Keratinocyte (primary cell): ENCODE measurements at regions not wholly inside any gene's neighbourhood (a gene's known extent, or its start where the extent isn't known, plus 50 kb on each side); places are given as distances from the start of the nearest gene placed in this dataset.

Source experiments
- DNase-seq: peaks from one replicate; pipeline ENCODE4 v3.0.0-alpha.2; 2011; ENCODE audit warnings: low read depth, missing footprints, low spot score
- FAIRE-seq: peaks from 2 replicates; lab custom pipeline; 2011; peaks lifted over from hg19 to GRCh38; lab: Jason Lieb, UNC
- H2AFZ ChIP-seq: 2 replicates; pipeline ENCODE4 v1.6.0; 2012; ENCODE audit warnings: low read length, control low read depth, inconsistent platforms; ENCODE audit not compliant: control insufficient read depth
- H3K27ac ChIP-seq: 2 replicates; pipeline ENCODE4 v1.5.1; 2011; ENCODE audit warnings: low read length; ENCODE audit not compliant: control insufficient read depth, insufficient read depth
- H3K27me3 ChIP-seq: 3 replicates; pipeline ENCODE4 v1.6.0; 2011; ENCODE audit warnings: low read length; ENCODE audit not compliant: control insufficient read depth, insufficient read depth; ENCODE audit errors: extremely low read depth
- H3K36me3 ChIP-seq, 2 experiments: 2 replicates in 1 of 2; 3 replicates in 1 of 2; pipeline ENCODE4 v1.5.1; 2011; ENCODE audit warnings: low read length in 2 of 2, mild to moderate bottlenecking in 1 of 2; ENCODE audit not compliant: control insufficient read depth in 2 of 2, insufficient read depth in 2 of 2; ENCODE audit errors: extremely low read depth in 1 of 2
- H3K4me1 ChIP-seq: 3 replicates; pipeline ENCODE4 v1.5.1; 2011; ENCODE audit warnings: low read length; ENCODE audit not compliant: control insufficient read depth, insufficient read depth; ENCODE audit errors: extremely low read depth
- H3K4me2 ChIP-seq: 3 replicates; pipeline ENCODE4 v1.6.0; 2011; ENCODE audit warnings: low read depth, low read length; ENCODE audit not compliant: control insufficient read depth, insufficient read depth; ENCODE audit errors: extremely low read depth
- H3K4me3 ChIP-seq, 3 experiments: fragments of 200-600 bp in 1 of 3; sonication (generic) in 1 of 3; 2 replicates in 2 of 3; 3 replicates in 1 of 3; pipeline ENCODE4 v1.5.1; 2011 to 2016; ENCODE audit warnings: low read length in 3 of 3, mild to moderate bottlenecking in 3 of 3, control low read depth in 2 of 3, inconsistent platforms in 1 of 3, low read depth in 1 of 3, mixed read lengths in 1 of 3, mixed run types in 1 of 3, moderate library complexity in 1 of 3; ENCODE audit not compliant: control insufficient read depth in 2 of 3, insufficient read depth in 2 of 3; ENCODE audit errors: extremely low read depth in 1 of 3
- H3K79me2 ChIP-seq: 2 replicates; pipeline ENCODE4 v1.6.0; 2012; ENCODE audit warnings: low read length; ENCODE audit not compliant: control insufficient read depth, insufficient read depth
- H3K9ac ChIP-seq: 3 replicates; pipeline ENCODE4 v1.6.0; 2011; ENCODE audit warnings: low read length; ENCODE audit not compliant: control insufficient read depth, insufficient read depth; ENCODE audit errors: extremely low read depth
- H3K9me1 ChIP-seq: 3 replicates; pipeline ENCODE4 v1.6.0; 2011; ENCODE audit warnings: low read length; ENCODE audit not compliant: control insufficient read depth, insufficient read depth; ENCODE audit errors: extremely low read depth
- H3K9me3 ChIP-seq: 2 replicates; pipeline ENCODE4 v1.5.1; 2012; ENCODE audit warnings: low read depth, low read length; ENCODE audit not compliant: control insufficient read depth
- H4K20me1 ChIP-seq: 3 replicates; pipeline ENCODE4 v1.6.0; 2011; ENCODE audit warnings: low read length; ENCODE audit not compliant: control insufficient read depth, insufficient read depth; ENCODE audit errors: extremely low read depth
- CTCF ChIP-seq, 3 experiments: IDR thresholded peaks in 1 of 3; conservative IDR thresholded peaks in 1 of 3; optimal IDR thresholded peaks in 1 of 3; 2 replicates in 2 of 3; 3 replicates in 1 of 3; pipeline versions ENCODE3 to v1.5.1; 2011; ENCODE audit warnings: low read length in 3 of 3, mild to moderate bottlenecking in 3 of 3, moderate library complexity in 2 of 3, control low read depth in 1 of 3, inconsistent platforms in 1 of 3; ENCODE audit not compliant: insufficient read depth in 2 of 3; ENCODE audit errors: extremely low read depth in 1 of 3
- EZH2 ChIP-seq: IDR thresholded peaks from one replicate; pipeline ENCODE4 v1.6.1; 2012; ENCODE audit warnings: inconsistent platforms, mild to moderate bottlenecking, low read length, moderate library complexity
- dilution Hi-C: fragments of 300-500 bp; cut with MboI; formaldehyde crosslinking; loops from one replicate; pipeline ENCODE4 v1.7.0; 2020; ENCODE audit warnings: low sequenced_read_pairs; ENCODE audit not compliant: extremely low pct_ligation_motif_present

DNA sequence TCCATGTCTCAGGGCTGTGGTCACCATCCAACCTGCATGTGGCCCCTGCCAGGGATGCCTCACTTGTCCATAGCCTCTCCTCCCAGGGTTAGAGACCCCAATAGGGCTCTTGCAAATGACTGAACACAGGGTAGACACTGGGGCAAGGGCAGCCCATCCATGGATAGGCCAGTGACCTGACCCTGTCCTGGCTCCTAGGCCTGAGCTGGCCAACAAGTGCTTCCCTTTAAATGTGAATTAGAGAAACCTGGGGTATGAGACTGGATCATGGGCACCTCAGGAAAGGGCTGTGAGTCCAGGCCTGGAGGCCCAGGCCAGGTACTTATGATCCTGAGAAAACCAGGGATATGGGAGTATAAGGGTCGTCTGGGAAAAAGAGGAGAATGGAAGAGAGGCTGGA lies 64.5 kb downstream of the COPS8 start:
- Histone ChIP-seq H3K79me2 (no peaks in the 10 kb centered on the region), H3K4me1 (no peaks in the 10 kb centered on the region), H3K9me1 (no peaks in the 10 kb centered on the region), H2AFZ (no peak overlapping the region), H3K27me3 (no peaks in the 10 kb centered on the region), H3K4me3 (no peak overlapping the region), H3K9me3 (peaks cover 4% of the 10 kb centered on the region), H3K27ac (no peak overlapping the region), H3K4me2 (no peak overlapping the region), H3K36me3 (no peaks in the 10 kb centered on the region), H4K20me1 (no peaks in the 10 kb centered on the region), H3K9ac (no peak overlapping the region)
- FAIRE-seq (no peak), DNase-seq (no peak)
- dilution Hi-C loops = no loop called here
- TF ChIP-seq CTCF (optimal IDR thresholded peaks at IDR 0.05 in 1 of 3, IDR thresholded peaks at IDR 0.05 in 1 of 3, conservative IDR thresholded peaks at IDR 0.05 in 1 of 3; ENCODE audit: extremely low read depth in 1 of 3, insufficient read depth in 2 of 3, low read length in 3 of 3) (no peak), EZH2 (no peak)

- Histone ChIP-seq H3K9ac (no peak overlapping the region), H3K27ac (no peak overlapping the region), H3K27me3 (no peaks in the 10 kb centered on the region), H3K4me2 (no peak overlapping the region), H3K79me2 (no peaks in the 10 kb centered on the region), H3K4me3 (no peak overlapping the region), H3K9me3 (peaks cover 4% of the 10 kb centered on the region), H3K9me1 (no peaks in the 10 kb centered on the region), H2AFZ (no peak overlapping the region), H3K36me3 (no peaks in the 10 kb centered on the region), H3K4me1 (no peaks in the 10 kb centered on the region), H4K20me1 (no peaks in the 10 kb centered on the region)
- FAIRE-seq (no peak), DNase-seq (no peak)
- dilution Hi-C loops = no loop called here
- TF ChIP-seq EZH2 (no peak), CTCF (optimal IDR thresholded peaks at IDR 0.05 in 1 of 3, IDR thresholded peaks at IDR 0.05 in 1 of 3, conservative IDR thresholded peaks at IDR 0.05 in 1 of 3; ENCODE audit: extremely low read depth in 1 of 3, insufficient read depth in 2 of 3, low read length in 3 of 3) (no peak)
These were observed 65.2 kb downstream of the COPS8 start for GRCh38 chr2:237150831-237151375.
